Activated CD4-positive, alpha-beta T cell treated with anti-CD3 and anti-CD28 coated beads for 24 hours (primary cell): ENCODE measurements at regions not wholly inside any gene's neighbourhood (a gene's known extent, or its start where the extent isn't known, plus 50 kb on each side); places are given as distances from the start of the nearest gene placed in this dataset.

Experiments
- DNase-seq, 2 donors: peaks; one replicate each; pipeline ENCODE4 v3.0.0-alpha.2; 2020; ENCODE audit warnings: low read depth in 2 of 2

DNA sequence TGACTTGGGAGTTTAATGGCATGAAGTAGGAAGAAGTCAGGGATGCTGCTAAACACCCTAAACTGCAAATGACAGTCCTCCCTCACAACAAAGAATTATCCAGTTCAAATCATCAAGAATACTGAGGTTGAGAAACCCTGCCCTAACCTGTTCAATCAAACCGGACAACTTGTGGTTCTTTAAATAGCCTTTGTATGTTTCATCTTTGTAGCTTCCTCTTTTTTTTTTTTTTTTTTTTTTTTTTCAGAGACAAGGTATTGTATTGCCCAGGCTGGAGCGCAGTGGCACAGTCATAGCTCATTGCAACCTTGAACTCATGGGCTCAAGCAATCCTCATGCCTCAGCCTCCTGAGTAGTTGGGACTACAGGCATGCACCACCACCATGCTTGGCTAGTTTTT lies 52.5 kb upstream of the TTC29 start:
- no peak for DNase-seq

DNA sequence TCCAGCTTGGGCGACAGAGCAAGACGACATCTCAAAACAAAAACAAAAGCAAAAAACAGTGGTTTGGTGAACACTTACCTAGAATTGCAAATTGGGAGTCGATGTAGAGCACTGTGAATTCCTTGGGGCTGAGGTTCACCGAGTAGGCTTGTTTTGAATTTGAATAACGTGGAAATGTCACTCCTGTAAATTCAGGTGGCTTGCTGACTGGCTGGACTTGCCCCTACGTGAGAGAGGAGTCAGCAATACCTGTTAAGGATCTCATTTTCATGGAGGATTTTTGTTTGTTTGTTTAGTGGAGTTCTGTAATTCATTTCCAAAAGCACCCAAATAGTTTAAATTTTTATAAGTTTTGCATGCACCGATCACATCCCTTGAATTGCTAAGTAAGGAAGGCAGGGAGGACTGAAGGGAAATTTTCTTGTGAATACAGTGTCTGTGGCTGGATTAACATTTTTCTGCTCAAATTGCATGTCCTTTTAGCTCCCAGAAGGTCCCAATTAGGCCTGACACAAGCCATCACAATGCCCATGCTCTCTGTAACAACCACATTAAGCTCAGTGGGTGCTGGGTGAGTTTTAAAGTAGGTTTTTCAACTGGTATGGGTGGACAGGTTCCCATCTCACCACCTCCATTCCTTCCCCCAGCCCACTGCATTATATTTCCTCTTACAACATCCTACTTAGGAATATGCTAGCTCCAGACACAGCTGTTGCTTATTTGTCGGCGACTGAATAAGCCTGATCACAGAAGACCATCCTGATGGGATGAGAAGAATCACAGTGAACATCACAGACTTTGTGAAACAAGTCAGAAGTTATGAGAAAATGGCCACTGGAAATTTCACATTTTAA lies 58.5 kb upstream of the TTC29 start:
- no peak for DNase-seq

DNA sequence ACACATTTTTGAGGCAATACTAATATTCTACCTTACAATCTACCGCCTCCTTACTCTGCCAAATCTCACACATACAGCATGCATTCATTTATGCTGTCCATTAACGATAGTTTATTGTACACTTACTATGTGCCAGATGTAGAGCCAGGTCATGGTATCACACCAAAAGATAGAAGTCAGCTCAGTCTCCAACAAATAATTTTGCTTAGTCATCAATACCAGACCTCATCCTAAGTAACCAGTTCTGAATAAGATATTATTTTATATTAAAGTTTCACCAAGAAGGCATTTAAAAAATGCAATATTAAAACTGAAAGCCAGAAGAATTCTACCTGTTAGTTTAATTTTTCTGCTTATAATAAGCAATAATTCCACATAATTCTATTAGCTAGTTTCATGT lies 60.6 kb upstream of the TTC29 start:
- DNase-seq: no peak

DNA sequence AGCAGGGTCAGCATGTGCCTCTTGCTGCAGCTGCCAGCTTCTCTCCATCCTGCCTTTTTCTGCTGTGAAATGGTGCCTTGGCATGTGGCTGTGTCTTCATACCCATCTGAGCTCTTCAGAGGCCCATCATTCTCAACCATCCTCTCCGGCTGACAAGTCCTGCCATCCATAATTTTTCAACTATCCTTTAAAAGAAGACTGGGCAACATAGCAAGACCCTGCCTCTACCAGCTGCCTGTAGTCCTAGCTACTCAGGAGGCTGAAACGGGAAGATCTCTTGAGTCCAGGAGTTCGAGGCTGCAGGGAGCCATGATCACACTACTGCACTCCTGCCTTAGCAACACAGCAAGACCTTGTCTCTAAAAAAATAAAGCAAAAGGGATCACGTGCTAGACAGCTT lies 64.2 kb upstream of the TTC29 start:
- DNase-seq: no peak

DNA sequence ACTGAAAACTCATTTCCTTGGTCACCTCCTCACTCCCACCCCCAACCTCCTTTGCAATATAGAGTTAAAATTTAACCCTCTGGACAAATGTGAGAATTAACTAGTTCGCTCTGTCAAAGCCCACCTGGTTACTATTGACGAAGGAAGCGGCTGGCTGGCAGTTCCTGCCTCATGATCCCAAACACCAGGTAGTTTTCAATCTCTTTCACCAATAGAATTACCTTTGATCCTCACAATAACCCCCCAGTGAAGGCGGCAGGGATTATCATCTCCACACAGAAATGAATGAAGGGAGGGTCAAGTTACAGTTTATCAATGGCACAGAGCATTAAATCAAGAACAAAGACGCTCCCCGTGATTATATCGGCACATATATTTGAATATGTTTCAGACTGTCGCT lies 65.7 kb upstream of the TTC29 start:
- no peak for DNase-seq

DNA sequence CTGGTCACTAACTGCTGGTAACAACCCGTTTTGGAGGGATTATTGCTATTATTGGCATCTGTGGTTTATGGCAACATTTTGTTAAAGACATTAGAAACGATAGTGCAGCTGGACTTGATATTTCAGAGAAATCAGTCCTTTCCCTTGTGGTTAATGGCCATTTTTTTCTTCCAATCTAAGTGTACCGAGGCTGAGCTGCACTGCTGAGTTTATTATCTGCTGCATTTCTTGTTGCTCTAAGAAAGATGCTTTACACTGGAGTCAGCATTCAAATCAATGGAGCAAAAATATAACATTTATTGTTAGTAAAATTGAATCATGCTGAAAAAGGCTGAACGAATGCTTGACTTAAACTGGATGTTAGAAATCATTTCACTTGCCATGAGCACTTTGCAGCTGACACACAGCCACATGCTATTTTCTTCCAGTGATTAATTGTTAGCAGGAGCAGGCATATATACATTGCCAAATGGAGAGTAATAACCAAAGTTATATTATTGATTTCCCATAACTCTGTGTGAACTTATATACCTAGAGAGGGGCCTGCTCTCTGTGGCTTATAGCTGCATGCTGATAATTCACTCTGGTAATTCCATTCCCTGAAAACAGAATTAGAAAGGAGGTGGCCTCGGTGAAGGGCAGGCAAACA lies 66.5 kb upstream of the TTC29 start:
- no peak for DNase-seq

DNA sequence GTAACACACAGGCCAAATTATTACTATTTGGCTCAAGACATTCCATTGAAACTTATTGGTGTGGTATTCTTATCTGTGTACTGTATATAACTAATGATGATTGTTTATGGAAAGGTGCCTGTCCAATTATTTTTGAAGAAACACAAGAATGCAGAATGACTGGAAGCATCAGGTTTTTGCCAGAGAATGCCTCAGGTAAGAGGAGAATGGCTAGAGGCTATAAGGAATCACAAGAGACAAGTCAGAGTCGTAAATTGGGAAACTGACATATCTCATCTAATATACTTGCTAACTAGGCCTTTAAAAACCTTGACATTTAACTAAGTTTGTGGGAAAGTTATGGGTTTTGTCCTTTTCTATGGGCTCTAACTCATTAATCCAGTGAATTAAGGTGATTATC lies 69.3 kb upstream of the TTC29 start:
- DNase-seq: no peak

DNA sequence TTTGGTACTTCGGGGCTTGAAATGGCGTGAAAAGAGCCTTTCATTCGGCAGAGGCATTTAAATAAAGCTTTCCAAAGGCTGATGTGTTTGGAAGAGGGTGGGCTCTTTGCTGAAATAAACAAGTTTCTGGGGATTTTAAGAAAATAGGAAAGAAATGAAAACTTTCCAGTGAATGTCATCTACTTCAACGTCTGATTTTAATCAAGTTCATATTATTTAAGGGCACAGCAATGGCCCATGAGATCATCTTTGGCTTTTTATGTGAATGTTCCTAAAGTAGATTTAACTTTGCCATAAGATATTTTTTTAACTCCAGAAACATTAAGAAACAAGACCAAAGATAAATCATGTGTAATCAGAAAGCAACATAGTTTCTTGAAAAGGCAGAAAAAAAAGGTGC lies 69.8 kb upstream of the TTC29 start:
- no peak for DNase-seq

DNA sequence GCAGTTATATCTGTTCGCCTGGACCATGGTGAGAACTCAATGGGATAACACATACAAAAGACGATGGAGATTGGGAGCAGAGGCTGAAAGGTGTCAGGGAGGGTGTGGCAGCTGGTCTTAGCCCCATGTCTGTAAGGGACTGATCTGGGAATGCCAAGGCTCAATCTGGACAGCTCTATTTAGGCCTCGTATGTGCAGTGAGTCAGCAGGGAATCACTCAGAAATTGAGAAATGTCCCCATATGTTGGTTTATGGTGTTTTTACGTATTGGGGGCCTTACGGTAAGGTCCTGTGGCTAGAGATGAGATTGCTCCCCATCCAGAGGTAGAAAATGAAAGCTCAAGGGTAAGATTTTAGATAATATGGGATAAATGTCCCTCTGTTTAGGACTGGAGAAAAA lies 71.4 kb upstream of the TTC29 start:
- no peak for DNase-seq

DNA sequence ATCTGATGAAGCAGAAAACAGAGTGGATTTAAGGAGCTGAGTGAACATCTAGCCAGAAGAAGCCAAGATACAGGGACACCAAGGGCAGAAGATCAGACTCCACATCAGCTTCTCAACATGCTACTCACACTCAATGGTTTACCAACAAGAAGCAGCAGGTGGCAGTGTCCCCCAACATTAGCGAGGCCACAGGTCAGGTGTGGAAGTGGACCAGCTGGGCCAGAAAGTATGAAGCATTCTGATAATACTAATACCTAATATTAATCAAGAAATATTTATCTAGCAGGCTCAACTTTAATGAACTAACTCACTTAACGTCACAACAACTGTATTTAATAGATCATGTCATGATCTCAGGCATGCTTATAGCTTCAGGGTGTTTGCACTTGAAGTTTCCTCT lies 73.4 kb upstream of the TTC29 start:
- peak; percentile 6 to 28 for DNase-seq

DNA sequence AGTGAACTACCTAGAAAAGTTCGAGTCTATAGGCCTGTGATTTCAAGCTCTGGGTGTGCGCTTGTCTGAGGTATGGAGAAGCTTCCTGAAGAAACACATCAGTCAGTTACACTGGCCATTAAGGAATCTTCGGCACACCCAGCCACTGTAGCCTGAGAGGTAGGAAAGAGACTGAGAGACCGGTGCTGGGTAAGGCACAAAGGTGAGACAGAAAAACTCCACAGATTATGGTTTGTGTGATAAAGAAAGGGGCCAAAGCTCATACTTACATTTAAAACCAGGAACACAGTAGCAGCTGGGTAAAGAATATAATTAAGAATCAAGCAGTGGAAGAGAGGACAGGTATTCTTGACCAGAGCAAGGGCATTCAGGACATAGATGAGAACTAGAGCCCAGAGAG lies 74.8 kb upstream of the TTC29 start:
- no peak for DNase-seq

DNA sequence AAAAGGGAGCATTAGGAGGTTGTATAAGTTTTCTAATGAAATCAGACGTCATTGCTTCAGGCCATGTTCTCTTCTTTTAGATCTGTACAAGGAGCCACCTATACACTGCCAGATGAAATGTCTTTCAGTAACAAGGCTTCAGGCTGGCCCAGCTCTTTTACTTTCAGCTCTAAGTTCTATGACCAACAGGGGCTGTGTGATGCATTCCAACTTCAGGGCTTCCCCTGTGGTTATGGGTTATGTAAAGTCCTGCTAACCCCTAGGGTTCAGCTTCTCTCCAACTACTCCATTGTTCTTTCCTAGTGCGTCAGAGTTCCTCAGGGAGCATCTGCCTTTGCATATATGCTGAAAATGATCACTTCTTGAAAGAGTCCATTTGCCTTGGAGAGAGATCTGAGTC lies 79.4 kb upstream of the TTC29 start:
- DNase-seq: no peak

DNA sequence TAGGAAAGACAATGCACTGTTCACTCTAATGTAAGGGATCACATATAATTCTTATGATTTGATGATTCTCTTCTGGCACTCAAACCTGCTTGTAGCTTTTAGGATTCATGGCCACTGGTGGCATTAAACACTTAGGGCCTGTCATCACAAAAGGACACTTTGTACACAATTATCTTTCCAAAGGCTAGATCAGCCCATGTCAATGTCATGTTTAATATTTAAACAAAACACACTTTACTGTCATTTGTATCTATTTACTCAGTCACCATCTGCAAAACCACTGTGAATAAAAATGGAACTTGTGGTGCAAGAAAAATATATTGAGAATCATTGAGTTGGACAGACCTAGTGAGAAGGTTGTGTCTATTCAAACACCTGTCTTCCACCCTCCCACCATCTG lies 83.6 kb upstream of the TTC29 start:
- no peak for DNase-seq

DNA sequence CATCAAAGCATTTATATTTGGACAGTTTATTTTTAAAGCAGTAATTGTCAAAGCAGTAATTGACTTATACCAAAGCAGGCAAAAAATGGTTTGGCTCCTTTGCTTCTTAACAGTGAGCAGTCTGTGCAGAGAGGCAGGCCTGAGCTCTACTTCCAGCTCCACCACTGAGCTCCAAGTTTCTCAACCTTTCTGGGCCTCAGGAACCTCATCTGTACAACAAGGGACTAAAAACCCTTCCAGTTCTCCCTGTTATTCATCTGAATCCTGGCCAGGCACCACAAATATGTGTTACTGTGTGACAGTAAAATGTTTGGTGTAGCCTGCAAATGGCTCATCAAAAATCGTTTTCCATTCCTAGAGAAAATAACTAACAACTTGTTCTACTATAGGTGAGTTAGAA lies 88.7 kb upstream of the TTC29 start:
- no peak for DNase-seq

DNA sequence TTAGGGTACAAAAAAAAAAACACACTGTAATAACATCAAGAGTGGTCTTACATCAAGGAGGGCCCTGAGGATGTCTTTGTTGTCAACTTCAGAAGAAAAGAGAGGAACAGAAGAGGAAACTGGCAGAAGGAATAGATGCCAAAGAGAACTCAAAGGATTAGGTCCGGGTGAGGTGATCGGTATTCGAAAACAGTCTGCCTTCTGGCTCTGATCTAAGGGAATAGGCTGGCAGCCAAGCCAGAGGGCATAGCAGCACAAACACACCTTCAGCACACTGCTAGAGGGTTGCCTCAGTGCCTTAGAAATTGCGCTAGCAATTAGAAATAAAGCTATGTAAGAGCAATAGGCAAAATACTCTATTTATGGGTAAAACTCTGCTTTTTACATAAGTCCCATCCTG lies 91.4 kb upstream of the TTC29 start:
- DNase-seq: no peak

DNA sequence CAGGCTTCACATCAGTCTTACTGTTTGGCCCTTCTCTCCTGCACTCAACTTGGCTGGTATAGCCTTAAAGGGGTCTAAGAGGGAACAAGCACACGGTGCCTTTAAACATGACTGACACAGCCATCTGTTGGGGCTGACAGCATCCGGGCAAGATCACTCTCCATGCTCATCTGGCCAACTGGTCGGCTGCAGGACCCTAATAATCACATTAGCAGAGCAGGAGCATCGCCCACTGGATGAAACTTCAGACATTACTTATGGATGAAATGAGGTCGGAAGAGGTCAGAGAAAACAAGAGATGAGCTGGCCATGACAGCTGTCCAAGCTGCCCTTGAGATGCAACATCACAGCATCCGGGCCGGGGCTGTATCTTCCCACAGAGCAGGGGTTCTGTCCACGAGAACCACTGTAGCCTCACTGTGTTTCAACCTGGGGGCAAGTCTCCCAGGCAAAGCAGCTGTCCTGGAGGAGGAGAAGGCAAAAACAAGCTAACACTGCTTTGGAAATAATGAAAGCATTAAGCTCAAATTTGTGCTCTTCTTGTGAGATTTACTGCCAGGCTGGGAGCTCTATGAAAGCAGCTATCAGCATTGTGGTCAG lies 94.4 kb upstream of the TTC29 start:
- DNase-seq: no peak

DNA sequence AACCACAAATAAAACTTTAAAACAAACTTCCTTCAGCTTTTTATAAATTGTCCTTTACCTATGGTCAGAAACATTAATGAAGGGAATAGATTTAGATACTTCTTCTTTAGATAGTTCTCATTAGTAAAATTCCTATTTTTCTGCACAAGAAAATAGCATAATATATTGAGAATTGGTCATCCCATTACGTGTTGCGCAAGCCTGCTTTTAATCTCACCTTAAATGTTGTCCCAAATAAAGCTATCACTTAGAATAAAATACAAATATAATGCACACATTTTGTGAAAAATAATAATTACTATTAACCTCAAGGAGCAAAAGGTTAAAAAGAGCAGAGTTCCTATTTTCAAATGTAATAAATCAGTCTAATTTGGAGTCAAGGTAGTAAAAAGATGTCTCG lies 95.2 kb upstream of the TTC29 start:
- no peak for DNase-seq

DNA sequence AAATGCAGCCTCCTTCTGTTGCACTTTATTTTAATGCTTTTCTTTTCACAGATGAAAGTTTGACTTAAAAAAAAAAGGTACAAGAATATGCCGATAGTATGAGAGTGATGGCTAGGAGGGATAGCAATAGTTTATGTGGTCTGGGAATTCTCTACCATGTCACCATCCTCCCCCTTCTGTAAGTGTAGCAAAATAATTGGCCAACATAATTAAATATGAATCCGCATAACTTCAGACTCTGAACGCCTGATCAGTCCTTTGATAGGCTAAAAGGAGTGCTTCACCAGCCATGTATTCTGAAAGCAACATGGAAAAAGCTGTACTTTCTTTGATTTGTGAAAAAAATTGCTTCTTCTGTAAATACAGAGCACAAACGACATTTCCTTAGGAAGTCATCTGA lies 95.7 kb upstream of the TTC29 start:
- DNase-seq: no peak

DNA sequence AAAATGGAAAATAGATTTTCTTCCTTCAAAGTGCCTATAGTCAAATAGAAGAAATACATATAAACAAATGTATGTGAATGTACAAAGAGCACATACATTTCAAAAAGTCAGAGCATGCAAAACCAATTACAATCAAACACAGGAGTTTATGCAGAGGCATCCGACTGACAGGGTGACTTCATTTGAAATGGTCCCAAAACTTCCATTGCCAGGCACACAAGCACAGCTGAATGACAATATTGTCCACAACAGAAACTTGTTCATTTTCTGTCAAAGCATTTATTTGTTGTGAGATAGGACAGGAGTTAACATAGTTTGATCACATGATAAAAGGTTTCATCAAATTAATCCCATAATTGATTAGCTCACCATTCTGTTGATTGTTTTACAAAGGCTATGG lies 96.4 kb upstream of the TTC29 start:
- DNase-seq: no peak

DNA sequence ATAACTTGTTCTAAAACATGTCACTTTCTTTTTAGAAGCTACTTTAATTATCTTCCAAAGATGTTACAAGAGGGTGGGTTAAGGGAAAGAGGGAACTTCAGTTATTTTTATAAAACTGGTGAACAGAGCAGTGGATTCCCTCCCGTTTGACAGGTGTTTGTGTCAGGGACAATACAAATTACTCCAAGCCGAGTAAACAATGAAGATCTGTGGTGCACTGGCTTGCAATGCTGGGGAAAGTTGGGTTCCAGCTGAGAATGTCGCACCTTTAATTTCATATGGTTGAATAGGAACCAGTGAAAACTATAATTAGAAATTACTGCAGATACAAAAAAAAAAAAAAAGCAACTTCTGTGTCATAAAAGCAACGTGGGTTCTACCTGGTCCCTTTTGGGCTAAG lies 98.6 kb upstream of the TTC29 start:
- DNase-seq: no peak

DNA sequence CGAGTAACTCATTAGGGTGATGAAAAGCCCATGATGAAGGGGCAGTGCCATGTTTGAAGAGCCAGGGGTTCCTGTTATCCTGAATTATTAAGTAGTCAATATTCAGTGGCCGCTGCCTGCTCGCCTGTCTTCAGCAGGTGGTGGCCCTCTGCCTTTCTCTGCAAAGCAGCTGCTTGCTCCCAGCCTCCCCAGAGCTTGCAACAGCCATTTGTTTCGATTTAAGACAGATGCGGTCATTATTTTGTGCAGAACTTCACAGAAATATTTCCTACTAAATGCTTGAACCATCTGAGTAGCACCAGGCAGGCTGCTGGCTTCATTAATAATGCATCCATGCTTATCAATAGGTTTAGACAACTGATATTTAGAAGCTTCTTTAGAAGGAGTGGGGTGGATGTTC lies 104.3 kb upstream of the TTC29 start:
- no peak for DNase-seq

DNA sequence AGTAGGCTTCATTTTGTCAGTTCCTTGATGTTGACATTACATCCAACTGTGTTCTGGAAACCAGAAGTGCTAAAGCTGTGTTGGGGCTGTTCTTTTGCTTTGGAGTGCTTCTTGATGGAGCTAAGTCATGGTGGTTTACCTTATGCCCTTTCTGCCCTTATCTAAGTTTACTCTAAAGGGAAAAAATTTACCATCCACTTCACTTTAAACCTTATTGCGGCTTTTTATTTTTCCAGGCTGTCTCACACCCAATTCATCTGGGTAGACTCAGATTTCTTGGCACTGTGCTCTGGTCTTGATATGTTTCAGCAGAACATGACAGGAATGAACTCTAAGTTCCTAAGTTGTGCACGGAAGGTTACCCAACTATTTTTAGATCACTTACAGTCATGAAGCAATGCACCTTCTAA lies 104.7 kb upstream of the TTC29 start:
- no peak for DNase-seq

DNA sequence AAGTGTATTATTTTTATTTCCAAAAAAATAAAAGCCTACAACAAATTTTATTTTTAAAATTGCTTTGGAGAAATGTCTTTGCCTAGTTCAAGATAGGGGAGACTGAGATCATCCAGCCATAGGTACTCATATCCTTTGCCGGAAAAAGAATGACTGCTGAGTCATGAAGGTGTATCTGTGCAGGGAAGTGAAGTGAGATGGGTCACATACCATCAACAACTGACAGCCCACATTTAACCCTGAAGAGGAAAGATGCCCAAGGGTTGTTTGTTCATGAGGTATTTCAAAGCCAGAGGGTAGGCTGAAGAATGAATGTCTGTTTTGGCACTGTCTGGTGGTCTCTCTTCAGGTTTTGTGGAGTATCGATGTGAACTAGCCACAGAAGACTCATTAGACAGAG lies 106.7 kb upstream of the TTC29 start:
- DNase-seq: no peak
